Tibial nerve (tissue), 4 donors: ENCODE measurements at regions not wholly inside any gene's neighbourhood (a gene's known extent, or its start where the extent isn't known, plus 50 kb on each side); places are given as distances from the start of the nearest gene placed in this dataset.
"Not testable (repeated sequence)": the region's sequence is repeated elsewhere in the genome, so short reads cannot be mapped to it uniquely, and the experiment has no call there.

Experiments used
- DNase-seq, 2 donors: peaks; one replicate each; pipeline ENCODE4 v3.0.0-alpha.2; 2019; ENCODE audit warnings: low spot score in 2 of 2
- H3K27ac ChIP-seq, 4 donors: fragments of 200-600 bp; sonication (generic) in 3 of 4; one replicate each; pipeline ENCODE4 v1.5.1; 2017 to 2019; ENCODE audit warnings: mild to moderate bottlenecking in 1 of 4
- H3K27me3 ChIP-seq, 2 donors: fragments of 200-600 bp; sonication (generic) in 1 of 2; one replicate each; pipeline versions ENCODE4 v1.5.1 to v1.6.0; 2017 to 2019
- H3K36me3 ChIP-seq, 3 donors: fragments of 200-600 bp; sonication (generic); one replicate each; pipeline ENCODE4 v1.5.1; 2018 to 2019
- H3K4me1 ChIP-seq, 4 donors: fragments of 200-600 bp; sonication (generic) in 3 of 4; one replicate each; pipeline ENCODE4 v1.5.1; 2017 to 2019
- H3K4me3 ChIP-seq, 4 donors: fragments of 200-600 bp; sonication (generic) in 3 of 4; one replicate each; pipeline ENCODE4 v1.5.1; 2017 to 2019; ENCODE audit warnings: mild to moderate bottlenecking in 1 of 4, moderate library complexity in 1 of 4
- H3K9me3 ChIP-seq, 4 donors: fragments of 200-600 bp; sonication (generic) in 3 of 4; one replicate each; pipeline ENCODE4 v1.5.1; 2017 to 2019
- EP300 ChIP-seq, 2 donors: sonication (generic); formaldehyde crosslinking; IDR thresholded peaks; one replicate each; pipeline ENCODE4 v1.6.1; 2017; ENCODE audit warnings: antibody characterized with exemption in 2 of 2, mild to moderate bottlenecking in 1 of 2
- POLR2A ChIP-seq, 2 donors: fragments of 450-650 bp; IDR thresholded peaks; one replicate each; pipeline ENCODE4 v1.6.1; 2017; ENCODE audit warnings: antibody characterized with exemption in 2 of 2, mild to moderate bottlenecking in 2 of 2, moderate library complexity in 2 of 2
- WGBS, 2 donors: methylation state at CpG; one replicate each; pipeline ENCODE4 v1.1.5; 2018; 5-methylcytosine and 5-hydroxymethylcytosine counted together
- TF ChIP-seq, protein P1 (sequence below), 5 experiments: fragments of 200-600 bp in 3 of 5; fragments of 450-650 bp in 2 of 5; sonication (generic) in 3 of 5; IDR thresholded peaks; one replicate each; pipeline ENCODE4 v1.5.1; 2016 to 2019; ENCODE audit warnings: antibody characterized with exemption in 5 of 5, mild to moderate bottlenecking in 3 of 5, moderate library complexity in 2 of 5

GRCh38 chr6:51112731-51113130, 294.1 kb downstream of the TFAP2B start:
- H3K4me1 ChIP-seq = no peaks in the 10 kb centered on the region
- H3K36me3 ChIP-seq = no peaks in the 10 kb centered on the region
- DNase-seq = no peak
- H3K27ac ChIP-seq = no peak overlapping the region
- WGBS, 2 donors = 33% methylated on average over 5 of the region's 5 CpGs
- no peak overlapping the region for H3K4me3 ChIP-seq
- H3K27me3 ChIP-seq = no peaks in the 10 kb centered on the region
- H3K9me3 ChIP-seq = no peaks in the 10 kb centered on the region
- TF ChIP-seq, protein P1, sequence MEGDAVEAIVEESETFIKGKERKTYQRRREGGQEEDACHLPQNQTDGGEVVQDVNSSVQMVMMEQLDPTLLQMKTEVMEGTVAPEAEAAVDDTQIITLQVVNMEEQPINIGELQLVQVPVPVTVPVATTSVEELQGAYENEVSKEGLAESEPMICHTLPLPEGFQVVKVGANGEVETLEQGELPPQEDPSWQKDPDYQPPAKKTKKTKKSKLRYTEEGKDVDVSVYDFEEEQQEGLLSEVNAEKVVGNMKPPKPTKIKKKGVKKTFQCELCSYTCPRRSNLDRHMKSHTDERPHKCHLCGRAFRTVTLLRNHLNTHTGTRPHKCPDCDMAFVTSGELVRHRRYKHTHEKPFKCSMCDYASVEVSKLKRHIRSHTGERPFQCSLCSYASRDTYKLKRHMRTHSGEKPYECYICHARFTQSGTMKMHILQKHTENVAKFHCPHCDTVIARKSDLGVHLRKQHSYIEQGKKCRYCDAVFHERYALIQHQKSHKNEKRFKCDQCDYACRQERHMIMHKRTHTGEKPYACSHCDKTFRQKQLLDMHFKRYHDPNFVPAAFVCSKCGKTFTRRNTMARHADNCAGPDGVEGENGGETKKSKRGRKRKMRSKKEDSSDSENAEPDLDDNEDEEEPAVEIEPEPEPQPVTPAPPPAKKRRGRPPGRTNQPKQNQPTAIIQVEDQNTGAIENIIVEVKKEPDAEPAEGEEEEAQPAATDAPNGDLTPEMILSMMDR (IDR thresholded peaks at IDR 0.05) = no peak
- TF ChIP-seq POLR2A (IDR thresholded peaks at IDR 0.05) (no peak), EP300 (IDR thresholded peaks at IDR 0.05) (no peak)

- 64 to 68% methylated on average over 3 of the region's 3 CpGs for WGBS, 2 donors
- Histone ChIP-seq H3K27ac (no peak overlapping the region), H3K4me3 (no peak overlapping the region), H3K4me1 (no peaks in the 10 kb centered on the region), H3K36me3 (no peaks in the 10 kb centered on the region), H3K9me3 (no peaks in the 10 kb centered on the region), H3K27me3 (no peaks in the 10 kb centered on the region)
- no peak for DNase-seq
- TF ChIP-seq POLR2A (IDR thresholded peaks at IDR 0.05) (no peak), EP300 (IDR thresholded peaks at IDR 0.05) (no peak)
- TF ChIP-seq, protein P1 (IDR thresholded peaks at IDR 0.05) = no peak
These were observed 298.1 kb downstream of the TFAP2B start for GRCh38 chr6:51116723-51117122.

GRCh38 chr6:51118792-51119191, 300.1 kb downstream of the TFAP2B start:
- no peaks in the 10 kb centered on the region for H3K36me3 ChIP-seq
- no peak overlapping the region for H3K4me3 ChIP-seq
- H3K4me1 ChIP-seq = no peaks in the 10 kb centered on the region
- DNase-seq = no peak
- no peaks in the 10 kb centered on the region for H3K27me3 ChIP-seq
- H3K9me3 ChIP-seq = no peaks in the 10 kb centered on the region
- WGBS, 2 donors = 66 to 77% methylated on average over 3 of the region's 3 CpGs
- TF ChIP-seq, protein P1 (IDR thresholded peaks at IDR 0.05) = no peak
- no peak for TF ChIP-seq POLR2A (IDR thresholded peaks at IDR 0.05)
- no peak for TF ChIP-seq EP300 (IDR thresholded peaks at IDR 0.05)
- no peak overlapping the region for H3K27ac ChIP-seq

GRCh38 chr6:51120016-51120415, 301.3 kb downstream of the TFAP2B start:
- TF ChIP-seq, protein P1 (IDR thresholded peaks at IDR 0.05) = no peak
- TF ChIP-seq EP300 (IDR thresholded peaks at IDR 0.05) (no peak), POLR2A (IDR thresholded peaks at IDR 0.05) (no peak)
- no peak overlapping the region for H3K4me3 ChIP-seq
- no peaks in the 10 kb centered on the region for H3K36me3 ChIP-seq
- H3K27ac ChIP-seq = no peak overlapping the region
- H3K9me3 ChIP-seq = no peaks in the 10 kb centered on the region
- no peaks in the 10 kb centered on the region for H3K27me3 ChIP-seq
- DNase-seq = no peak
- no peaks in the 10 kb centered on the region for H3K4me1 ChIP-seq
- 82 to 84% methylated on average over 3 of the region's 3 CpGs for WGBS, 2 donors

GRCh38 chr6:51121380-51121976, 302.8 kb downstream of the TFAP2B start:
- not testable (repeated sequence) for H3K4me3 ChIP-seq, H3K4me1 ChIP-seq, H3K27me3 ChIP-seq, H3K9me3 ChIP-seq, H3K36me3 ChIP-seq, DNase-seq, H3K27ac ChIP-seq
- WGBS, 2 donors = 91 to 96% methylated on average over 22 of the region's 22 CpGs

DNA sequence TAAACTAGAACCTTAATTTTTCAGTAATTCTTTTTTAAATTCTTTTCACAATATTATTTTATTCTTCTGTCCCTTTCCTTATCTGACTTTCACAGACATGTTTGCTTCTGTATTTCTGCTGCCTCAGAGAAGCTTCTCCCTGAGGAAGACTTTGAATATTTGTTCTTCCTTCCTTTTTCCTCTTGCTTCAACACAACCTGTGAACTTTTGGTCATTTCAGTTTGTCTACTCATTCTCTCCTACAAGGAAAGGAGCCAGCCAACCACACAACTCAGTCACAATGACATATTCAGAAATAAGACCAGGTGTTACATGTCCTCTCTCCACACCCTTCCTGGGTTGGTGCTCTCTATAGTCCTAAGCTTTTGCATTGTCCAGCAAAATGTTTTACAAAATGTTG, 310.4 kb downstream of the TFAP2B start:
- H3K27me3 ChIP-seq = no peaks in the 10 kb centered on the region

More for the DNA sequence above, 310.4 kb downstream of the TFAP2B start:
- Histone ChIP-seq H3K4me3 (no peak overlapping the region), H3K27ac (no peak overlapping the region), H3K9me3 (peaks cover 0 to 15% (median 0%) of the 10 kb centered on the region in 4 donors), H3K4me1 (no peaks in the 10 kb centered on the region), H3K36me3 (no peaks in the 10 kb centered on the region)
- no peak for DNase-seq
- TF ChIP-seq EP300 (IDR thresholded peaks at IDR 0.05) = no peak
- TF ChIP-seq, protein P1 (IDR thresholded peaks at IDR 0.05) = no peak
- TF ChIP-seq POLR2A (IDR thresholded peaks at IDR 0.05) = no peak
